Superior temporal gyrus (tissue), 1 donor: ENCODE measurements at regions not wholly inside any gene's neighbourhood (a gene's known extent, or its start where the extent isn't known, plus 50 kb on each side); places are given as distances from the start of the nearest gene placed in this dataset.

Source experiments
- DNase-seq: peaks from one replicate; pipeline ENCODE4 v3.0.0-alpha.2; 2016; ENCODE audit errors: extremely low spot score

- no peak for DNase-seq
These were observed 119.4 kb downstream of the MRPS6 start for GRCh38 chr21:34192646-34193285.

- DNase-seq, result no peak
These were observed 122.0 kb downstream of the MRPS6 start for GRCh38 chr21:34195335-34195734.

GRCh38 chr21:34196996-34197395 is 123.6 kb downstream of the MRPS6 start:
- no peak for DNase-seq

- DNase-seq, result no peak
These were observed 124.2 kb downstream of the MRPS6 start for GRCh38 chr21:34197561-34197960.

- no peak for DNase-seq
These were observed 125.1 kb downstream of the MRPS6 start for GRCh38 chr21:34198231-34199120.

GRCh38 chr21:34199121-34199910 is 125.9 kb downstream of the MRPS6 start:
- no peak for DNase-seq

- no peak for DNase-seq
These were observed 127.0 kb downstream of the MRPS6 start for GRCh38 chr21:34200288-34200905.

- DNase-seq, result no peak
These were observed 127.6 kb downstream of the MRPS6 start for GRCh38 chr21:34201001-34201400.

- DNase-seq, result peak; percentile 32
These were observed 128.1 kb downstream of the MRPS6 start for GRCh38 chr21:34201481-34201858.

- no peak for DNase-seq
These were observed 129.4 kb downstream of the MRPS6 start for GRCh38 chr21:34202553-34203372.

GRCh38 chr21:34203851-34204420 is 130.6 kb downstream of the MRPS6 start:
- DNase-seq, result no peak

- no peak for DNase-seq
These were observed 131.4 kb downstream of the MRPS6 start for GRCh38 chr21:34204481-34205439.

GRCh38 chr21:34205811-34206571 is 132.6 kb downstream of the MRPS6 start:
- no peak for DNase-seq

- DNase-seq, result no peak
These were observed 140.6 kb downstream of the MRPS6 start for GRCh38 chr21:34213959-34214358.

GRCh38 chr21:34215501-34215900 is 142.1 kb downstream of the MRPS6 start:
- no peak for DNase-seq

GRCh38 chr21:34215911-34216717 is 142.7 kb downstream of the MRPS6 start:
- no peak for DNase-seq

GRCh38 chr21:34216718-34217032 is 143.3 kb downstream of the MRPS6 start:
- no peak for DNase-seq

- no peak for DNase-seq
These were observed 143.9 kb downstream of the MRPS6 start for GRCh38 chr21:34217263-34217662.
